ENCODE measurements at regions not wholly inside any gene's neighbourhood (a gene's known extent, or its start where the extent isn't known, plus 50 kb on each side); places are given as distances from the start of the nearest gene placed in this dataset.

DNA sequence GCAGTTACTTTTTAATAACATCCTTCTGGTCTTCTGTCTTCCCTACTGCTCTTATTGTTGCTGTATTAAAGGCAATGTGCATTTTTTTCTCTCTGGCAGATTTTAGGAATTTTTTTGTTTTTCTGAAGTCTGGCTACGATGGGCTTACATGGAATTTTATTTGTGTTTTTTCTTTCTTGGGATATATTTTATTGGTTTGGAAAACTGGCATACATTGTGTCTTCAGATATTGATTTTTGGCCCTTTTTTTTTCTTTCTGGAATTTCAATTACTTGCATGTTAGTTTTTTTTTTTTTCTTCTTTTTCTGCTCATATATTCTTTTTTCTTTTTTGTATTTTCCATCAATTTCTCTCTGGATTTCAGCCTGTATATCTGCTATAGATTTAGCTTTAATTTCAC lies 442.1 kb upstream of the TRIB2 start:
- Histone ChIP-seq H3K27ac (ENCODE audit: low read depth, low read length) (no peak overlapping the region), H3K4me3 (ENCODE audit: low read depth, low read length) (no peak overlapping the region), H3K4me1 (ENCODE audit: control insufficient read depth, insufficient read depth, low read length) (peaks cover 12% of the 10 kb centered on the region), H3K27me3 (ENCODE audit: control insufficient read depth, insufficient read depth, low read length) (no peaks in the 10 kb centered on the region), H3K9me3 (ENCODE audit: control insufficient read depth, insufficient read depth, low read depth, low read length) (no peaks in the 10 kb centered on the region), H3K36me3 (ENCODE audit: control insufficient read depth, insufficient read depth, low read length) (no peaks in the 10 kb centered on the region), H3K9ac (ENCODE audit: low read length) (no peak overlapping the region)

DNA sequence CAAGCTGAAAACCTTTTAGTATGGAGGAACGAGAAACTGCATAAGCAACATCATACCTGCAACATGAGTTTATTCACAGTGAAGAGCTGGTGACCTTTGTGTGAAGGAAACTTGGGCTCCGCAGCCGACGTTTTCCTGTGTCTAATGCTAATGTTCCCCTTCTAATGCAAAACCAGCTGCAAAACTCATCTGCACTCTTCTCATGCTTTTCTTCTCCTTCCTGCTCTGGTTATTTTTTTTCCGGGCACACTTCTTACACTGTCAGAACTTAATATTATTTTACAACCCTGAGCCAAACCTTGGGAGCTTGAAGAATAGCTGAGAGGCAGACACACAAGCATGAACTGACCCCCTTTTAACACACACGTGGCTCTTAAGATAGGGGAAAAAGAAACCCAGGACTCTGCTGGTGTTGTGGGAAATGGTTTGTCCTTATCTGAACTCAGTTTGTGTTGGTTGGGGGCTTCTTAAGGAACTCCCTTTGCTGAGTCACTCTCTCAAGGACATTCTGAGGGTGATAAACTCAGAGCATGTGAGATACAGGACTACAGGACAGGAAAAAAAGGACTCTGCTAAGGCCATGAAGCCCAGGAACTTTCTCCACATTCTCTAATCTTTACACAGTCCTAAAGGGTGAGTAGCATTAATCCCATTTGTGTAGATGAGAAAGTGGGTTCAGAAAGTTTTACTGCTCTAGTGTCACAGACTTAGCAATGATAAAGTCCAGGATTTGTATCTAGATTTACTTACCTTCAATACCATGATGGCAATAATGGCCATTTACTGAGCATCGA lies 439.3 kb upstream of the TRIB2 start:
- no peaks in the 10 kb centered on the region for H3K27me3 ChIP-seq (ENCODE audit: control insufficient read depth, insufficient read depth, low read length)

DNA sequence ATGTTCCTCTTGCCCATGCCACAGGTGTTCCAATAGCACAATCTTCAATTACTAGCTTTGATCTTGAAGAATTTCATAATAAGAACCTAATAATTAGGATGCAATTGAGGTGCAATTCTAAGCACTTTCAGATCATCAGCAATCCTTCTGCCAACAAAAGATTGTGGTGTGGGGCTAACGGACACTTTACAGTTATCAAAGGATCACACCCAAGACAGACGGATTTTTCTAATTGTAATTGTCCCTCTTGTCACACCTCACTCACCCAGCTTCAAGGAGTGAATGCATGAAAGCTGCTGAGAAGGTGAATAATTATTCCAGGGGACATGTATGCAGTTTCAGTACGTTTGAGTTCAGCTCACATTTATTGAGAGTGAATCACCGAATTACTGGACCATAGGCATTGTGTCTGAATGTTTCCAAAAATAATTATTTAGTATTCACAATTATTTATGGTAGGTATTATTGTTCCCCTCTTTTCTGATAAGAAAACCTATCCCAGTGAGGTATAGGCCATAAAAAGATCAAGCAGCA lies 438.5 kb upstream of the TRIB2 start:
- Histone ChIP-seq H3K36me3 (ENCODE audit: control insufficient read depth, insufficient read depth, low read length) (no peaks in the 10 kb centered on the region), H3K4me1 (ENCODE audit: control insufficient read depth, insufficient read depth, low read length) (peaks cover 12% of the 10 kb centered on the region), H3K27me3 (ENCODE audit: control insufficient read depth, insufficient read depth, low read length) (no peaks in the 10 kb centered on the region), H3K9ac (ENCODE audit: low read length) (no peak overlapping the region), H3K4me3 (ENCODE audit: low read depth, low read length) (no peak overlapping the region), H3K9me3 (ENCODE audit: control insufficient read depth, insufficient read depth, low read depth, low read length) (no peaks in the 10 kb centered on the region), H3K27ac (ENCODE audit: low read depth, low read length) (no peak overlapping the region)

More for the DNA sequence above, 439.3 kb upstream of the TRIB2 start:
- Histone ChIP-seq H3K27ac (ENCODE audit: low read depth, low read length) (no peak overlapping the region), H3K9ac (ENCODE audit: low read length) (no peak overlapping the region), H3K36me3 (ENCODE audit: control insufficient read depth, insufficient read depth, low read length) (no peaks in the 10 kb centered on the region), H3K4me1 (ENCODE audit: control insufficient read depth, insufficient read depth, low read length) (peaks cover 12% of the 10 kb centered on the region), H3K9me3 (ENCODE audit: control insufficient read depth, insufficient read depth, low read depth, low read length) (no peaks in the 10 kb centered on the region), H3K4me3 (ENCODE audit: low read depth, low read length) (no peak overlapping the region)

DNA sequence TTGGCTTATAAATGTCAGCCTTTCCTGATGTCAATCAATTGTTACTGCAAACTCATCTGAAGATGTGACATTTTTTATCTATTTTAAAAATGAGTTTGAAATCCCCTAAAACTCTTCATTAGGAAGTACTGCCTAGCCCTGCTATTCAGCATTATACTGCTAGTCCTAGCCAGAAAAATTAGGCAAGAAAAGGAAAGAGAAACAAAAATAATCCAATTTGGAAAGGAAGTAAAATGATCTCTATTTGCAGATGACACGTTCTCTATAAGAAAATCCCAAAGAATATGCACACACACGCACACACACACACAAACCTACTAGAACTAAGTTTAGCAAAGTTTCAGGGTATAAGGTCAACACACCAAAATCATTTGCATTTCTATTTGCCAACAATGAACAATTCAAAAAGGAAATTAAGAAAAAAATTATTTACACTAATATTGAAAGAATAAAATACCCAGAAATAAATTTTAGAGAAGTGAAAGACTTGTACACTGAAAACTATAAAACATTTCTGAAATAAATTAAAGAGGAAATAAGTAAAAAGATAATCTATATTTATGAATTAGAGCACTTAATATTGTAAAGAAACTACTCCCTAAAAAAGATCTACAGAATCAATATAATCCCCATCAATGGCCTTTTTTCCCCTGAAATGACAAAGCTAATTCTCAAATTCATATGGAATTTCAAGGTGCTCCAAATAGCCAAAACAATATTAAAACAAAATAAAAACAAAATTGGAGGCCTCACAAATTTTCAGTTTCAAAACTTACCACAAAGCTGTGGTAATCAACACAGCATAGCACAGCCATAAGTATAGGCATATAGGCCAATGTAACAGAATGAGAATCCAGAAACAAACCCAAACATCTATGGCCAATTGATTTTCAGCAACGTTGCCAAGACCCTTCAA lies 433.7 kb upstream of the TRIB2 start:
- Histone ChIP-seq H3K4me3 (ENCODE audit: low read depth, low read length) (no peak overlapping the region), H3K36me3 (ENCODE audit: control insufficient read depth, insufficient read depth, low read length) (no peaks in the 10 kb centered on the region), H3K9ac (ENCODE audit: low read length) (no peak overlapping the region), H3K4me1 (ENCODE audit: control insufficient read depth, insufficient read depth, low read length) (no peaks in the 10 kb centered on the region; the same call in 1 of the 2 replicates), H3K27ac (ENCODE audit: low read depth, low read length) (no peak overlapping the region), H3K9me3 (ENCODE audit: control insufficient read depth, insufficient read depth, low read depth, low read length) (peaks cover 8% of the 10 kb centered on the region; the same call in 1 of the 2 replicates), H3K27me3 (ENCODE audit: control insufficient read depth, insufficient read depth, low read length) (no peaks in the 10 kb centered on the region)

DNA sequence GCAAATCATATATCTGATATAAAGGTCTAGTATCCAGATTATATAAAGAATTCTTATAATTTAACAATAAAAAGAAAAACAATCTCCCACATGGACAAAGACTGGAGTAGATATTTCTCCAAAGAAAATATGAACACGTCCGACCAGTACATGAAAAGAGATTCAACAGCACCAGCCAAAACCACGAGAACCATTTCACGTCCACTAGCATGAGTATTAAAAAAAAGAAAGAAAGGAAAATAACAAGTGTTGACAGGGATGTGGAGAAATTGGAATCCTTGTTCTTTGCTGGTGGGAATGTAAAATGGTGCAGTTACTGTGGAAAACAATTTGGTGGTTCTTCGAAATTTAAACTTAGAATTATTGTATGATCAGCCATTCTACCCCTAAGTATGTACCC lies 432.7 kb upstream of the TRIB2 start:
- no peaks in the 10 kb centered on the region for H3K27me3 ChIP-seq (ENCODE audit: control insufficient read depth, insufficient read depth, low read length)
- peaks cover 8% of the 10 kb centered on the region; the same call in 1 of the 2 replicates for H3K9me3 ChIP-seq (ENCODE audit: control insufficient read depth, insufficient read depth, low read depth, low read length)
- no peak overlapping the region for H3K27ac ChIP-seq (ENCODE audit: low read depth, low read length)
- H3K4me3 ChIP-seq (ENCODE audit: low read depth, low read length): no peak overlapping the region
- H3K4me1 ChIP-seq (ENCODE audit: control insufficient read depth, insufficient read depth, low read length): no peaks in the 10 kb centered on the region; the same call in 1 of the 2 replicates
- no peak overlapping the region for H3K9ac ChIP-seq (ENCODE audit: low read length)
- no peaks in the 10 kb centered on the region for H3K36me3 ChIP-seq (ENCODE audit: control insufficient read depth, insufficient read depth, low read length)

DNA sequence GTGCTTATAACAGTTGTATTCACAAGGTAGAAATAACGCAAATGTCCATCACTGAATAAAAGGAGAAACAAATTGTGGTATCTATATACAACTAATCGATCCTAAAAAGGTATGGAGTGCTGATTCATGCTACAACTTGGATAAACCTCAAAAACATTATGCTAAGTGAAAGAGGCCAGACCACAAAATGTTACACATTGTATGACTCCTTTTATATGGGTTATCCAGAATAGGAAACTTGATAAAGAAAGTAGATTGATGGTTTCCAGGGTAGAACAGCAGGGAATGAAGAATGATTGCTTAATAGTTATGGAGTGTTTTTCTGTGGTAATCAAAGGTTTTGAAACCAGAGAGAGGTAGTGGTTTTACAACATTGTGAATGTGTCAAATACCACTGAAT lies 432.2 kb upstream of the TRIB2 start:
- no peak overlapping the region for H3K4me3 ChIP-seq (ENCODE audit: low read depth, low read length)
- H3K27ac ChIP-seq (ENCODE audit: low read depth, low read length): no peak overlapping the region
- H3K4me1 ChIP-seq (ENCODE audit: control insufficient read depth, insufficient read depth, low read length): no peaks in the 10 kb centered on the region; the same call in 1 of the 2 replicates
- H3K27me3 ChIP-seq (ENCODE audit: control insufficient read depth, insufficient read depth, low read length): no peaks in the 10 kb centered on the region
- no peaks in the 10 kb centered on the region for H3K36me3 ChIP-seq (ENCODE audit: control insufficient read depth, insufficient read depth, low read length)
- H3K9me3 ChIP-seq (ENCODE audit: control insufficient read depth, insufficient read depth, low read depth, low read length): peaks cover 8% of the 10 kb centered on the region; the same call in 1 of the 2 replicates
- no peak overlapping the region for H3K9ac ChIP-seq (ENCODE audit: low read length)

DNA sequence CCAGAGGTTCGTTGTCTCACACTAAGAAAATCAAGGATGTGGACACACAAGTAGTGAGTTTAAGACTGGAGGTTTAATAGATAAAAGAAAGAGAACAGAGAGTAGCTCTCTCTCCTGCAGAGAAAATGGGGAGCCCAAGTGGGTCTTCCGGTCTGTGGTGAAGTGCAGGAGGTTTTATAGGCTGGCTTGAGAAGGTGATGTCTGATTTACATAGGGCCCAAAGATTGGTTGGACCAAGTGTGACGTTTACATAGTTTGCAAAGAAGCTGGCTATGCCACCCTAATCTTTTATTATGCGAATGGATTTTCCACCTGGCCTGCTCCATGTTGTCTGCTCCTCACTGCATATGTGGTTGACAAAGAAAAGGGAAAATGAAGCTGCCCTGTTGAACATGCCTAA lies 430.4 kb upstream of the TRIB2 start:
- Histone ChIP-seq H3K27ac (ENCODE audit: low read depth, low read length) (no peak overlapping the region), H3K9ac (ENCODE audit: low read length) (no peak overlapping the region), H3K36me3 (ENCODE audit: control insufficient read depth, insufficient read depth, low read length) (no peaks in the 10 kb centered on the region)

DNA sequence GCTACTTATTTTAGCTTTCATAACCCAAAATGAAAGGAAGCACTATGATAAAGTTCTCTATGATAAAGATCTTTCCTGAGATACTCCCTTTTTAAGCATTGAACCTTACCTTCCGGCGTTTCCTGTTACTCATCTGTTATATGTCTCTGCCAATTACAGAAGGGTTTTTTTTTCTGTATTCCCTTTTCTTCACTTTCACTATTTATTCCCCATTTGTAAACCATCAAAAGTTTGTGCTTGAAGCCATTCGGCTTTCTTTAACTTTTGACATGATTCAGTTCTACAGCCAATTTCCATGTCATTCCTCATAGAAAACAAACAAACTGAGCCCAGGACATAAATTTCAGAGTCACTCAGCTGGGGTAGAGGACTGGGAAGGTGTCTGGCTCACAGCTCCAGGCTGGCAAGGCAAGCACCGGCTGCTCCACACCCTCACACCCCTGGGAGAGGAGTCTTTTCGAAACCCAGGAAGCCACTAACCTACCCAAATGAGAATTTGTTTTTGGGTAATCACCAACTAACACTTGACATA lies 429.4 kb upstream of the TRIB2 start:
- Histone ChIP-seq H3K4me3 (ENCODE audit: low read depth, low read length) (no peak overlapping the region), H3K36me3 (ENCODE audit: control insufficient read depth, insufficient read depth, low read length) (no peaks in the 10 kb centered on the region), H3K4me1 (ENCODE audit: control insufficient read depth, insufficient read depth, low read length) (no peaks in the 10 kb centered on the region; the same call in 1 of the 2 replicates), H3K27ac (ENCODE audit: low read depth, low read length) (no peak overlapping the region), H3K9ac (ENCODE audit: low read length) (no peak overlapping the region), H3K9me3 (ENCODE audit: control insufficient read depth, insufficient read depth, low read depth, low read length) (peaks cover 8% of the 10 kb centered on the region; the same call in 1 of the 2 replicates), H3K27me3 (ENCODE audit: control insufficient read depth, insufficient read depth, low read length) (no peaks in the 10 kb centered on the region)

More for the DNA sequence above, 430.4 kb upstream of the TRIB2 start:
- H3K4me1 ChIP-seq (ENCODE audit: control insufficient read depth, insufficient read depth, low read length): no peaks in the 10 kb centered on the region; the same call in 1 of the 2 replicates
- H3K27me3 ChIP-seq (ENCODE audit: control insufficient read depth, insufficient read depth, low read length): no peaks in the 10 kb centered on the region
- peaks cover 8% of the 10 kb centered on the region; the same call in 1 of the 2 replicates for H3K9me3 ChIP-seq (ENCODE audit: control insufficient read depth, insufficient read depth, low read depth, low read length)
- no peak overlapping the region for H3K4me3 ChIP-seq (ENCODE audit: low read depth, low read length)

DNA sequence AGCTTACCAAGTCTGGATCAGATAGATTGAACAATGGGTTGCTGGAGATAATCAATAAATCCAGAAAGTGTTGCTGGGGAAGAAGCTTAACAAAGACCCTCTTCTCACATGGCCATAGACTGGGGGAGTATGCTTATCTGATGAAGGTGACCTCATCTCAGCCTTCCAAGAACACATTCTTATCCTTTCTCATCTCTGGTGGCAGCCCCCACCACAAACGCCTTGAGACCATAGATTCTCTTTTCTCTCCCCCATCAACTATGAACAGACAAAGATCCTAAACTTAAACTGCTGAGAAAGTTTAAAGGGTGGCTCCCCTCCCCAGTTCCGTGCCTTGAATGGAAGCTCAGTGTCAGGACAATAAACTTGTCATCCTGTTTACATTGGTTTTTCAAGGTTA lies 428.7 kb upstream of the TRIB2 start:
- Histone ChIP-seq H3K27me3 (ENCODE audit: control insufficient read depth, insufficient read depth, low read length) (no peaks in the 10 kb centered on the region), H3K4me1 (ENCODE audit: control insufficient read depth, insufficient read depth, low read length) (no peaks in the 10 kb centered on the region; the same call in 1 of the 2 replicates), H3K36me3 (ENCODE audit: control insufficient read depth, insufficient read depth, low read length) (no peaks in the 10 kb centered on the region), H3K27ac (ENCODE audit: low read depth, low read length) (no peak overlapping the region), H3K4me3 (ENCODE audit: low read depth, low read length) (no peak overlapping the region), H3K9me3 (ENCODE audit: control insufficient read depth, insufficient read depth, low read depth, low read length) (peaks cover 8% of the 10 kb centered on the region; the same call in 1 of the 2 replicates), H3K9ac (ENCODE audit: low read length) (no peak overlapping the region)

DNA sequence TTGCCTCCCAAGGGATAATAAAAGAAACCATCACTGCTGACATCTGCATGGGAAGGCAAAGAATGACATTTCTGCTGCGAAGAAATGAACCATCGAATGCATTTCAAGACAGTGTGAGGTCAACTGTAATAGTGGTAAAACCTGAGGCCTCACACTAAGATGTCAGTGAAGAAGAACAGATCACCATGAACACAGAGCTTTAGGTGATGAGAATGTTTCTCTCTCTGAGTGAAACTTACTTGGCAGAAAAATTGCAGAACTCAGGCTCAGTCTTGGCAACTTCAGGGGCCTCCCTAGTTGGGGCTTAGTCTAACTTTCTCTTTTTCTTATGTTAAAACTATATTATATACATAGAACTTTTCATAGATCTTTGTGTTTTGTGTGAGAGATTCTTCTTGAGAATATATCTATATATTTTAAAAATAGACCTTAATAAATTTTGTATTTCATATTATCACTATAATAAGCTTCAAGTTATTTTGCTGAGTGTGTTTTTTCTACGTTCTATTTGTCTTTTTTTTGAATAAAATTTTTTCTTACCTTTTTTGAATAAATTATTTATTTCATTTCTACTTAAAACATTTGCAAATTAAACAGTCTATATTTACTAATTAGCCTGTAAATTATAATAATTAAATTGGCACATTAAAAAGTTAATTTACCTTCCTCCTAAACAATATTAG lies 427.5 kb upstream of the TRIB2 start:
- Histone ChIP-seq H3K27me3 (ENCODE audit: control insufficient read depth, insufficient read depth, low read length) (no peaks in the 10 kb centered on the region), H3K4me3 (ENCODE audit: low read depth, low read length) (no peak overlapping the region), H3K27ac (ENCODE audit: low read depth, low read length) (no peak overlapping the region), H3K36me3 (ENCODE audit: control insufficient read depth, insufficient read depth, low read length) (no peaks in the 10 kb centered on the region), H3K9me3 (ENCODE audit: control insufficient read depth, insufficient read depth, low read depth, low read length) (peaks cover 5% of the 10 kb centered on the region; the same call in 1 of the 2 replicates), H3K9ac (ENCODE audit: low read length) (no peak overlapping the region), H3K4me1 (ENCODE audit: control insufficient read depth, insufficient read depth, low read length) (no peaks in the 10 kb centered on the region; the same call in 1 of the 2 replicates)
